H1 (cell line): ENCODE measurements at regions not wholly inside any gene's neighbourhood (a gene's known extent, or its start where the extent isn't known, plus 50 kb on each side); places are given as distances from the start of the nearest gene placed in this dataset.

Experiments used
- CTCF ChIA-PET: fragments of 300-600 bp; sonication (Branson Sonifier 250); formaldehyde crosslinking; loops from one replicate; lab custom pipeline; 2021; ENCODE audit not compliant: partially characterized antibody; lab: Charles Lee
- POLR2A ChIA-PET: fragments of 300-600 bp; sonication (Branson Sonifier 250); formaldehyde crosslinking; loops from one replicate; lab custom pipeline; 2021; ENCODE audit warnings: inconsistent platforms; ENCODE audit not compliant: partially characterized antibody; lab: Charles Lee
- DNase-seq, 2 experiments: peaks; one replicate each; pipeline versions ENCODE4 v3.0.0 to v3.0.0-alpha.2; 2010 to 2022; ENCODE audit warnings: low spot score in 2 of 2, low read depth in 1 of 2, mixed read lengths in 1 of 2
- FAIRE-seq: peaks from 2 replicates; lab custom pipeline; 2011; peaks lifted over from hg19 to GRCh38; lab: Jason Lieb, UNC
- H2AFZ ChIP-seq: 2 replicates; pipeline ENCODE4 v1.8.1; 2012; ENCODE audit warnings: low read length, inconsistent platforms
- H2AK5ac ChIP-seq: 2 replicates; pipeline ENCODE4 v1.6.1; 2013; ENCODE audit warnings: low read depth, low read length
- H2BK120ac ChIP-seq: replicated peaks from 2 replicates; pipeline ENCODE3; 2013; ENCODE audit warnings: low read depth, low read length, inconsistent platforms
- H2BK12ac ChIP-seq: 2 replicates; pipeline ENCODE4 v1.6.1; 2013; ENCODE audit warnings: low read depth, low read length
- H2BK15ac ChIP-seq: 2 replicates; pipeline ENCODE4 v1.6.1; 2013; ENCODE audit warnings: low read length
- H2BK20ac ChIP-seq: 2 replicates; pipeline ENCODE4 v1.6.1; 2013; ENCODE audit warnings: low read length
- H2BK5ac ChIP-seq: 2 replicates; pipeline ENCODE4 v1.6.1; 2013; ENCODE audit warnings: low read depth, low read length
- H3K14ac ChIP-seq: 2 replicates; pipeline ENCODE4 v1.6.1; 2013; ENCODE audit warnings: inconsistent platforms; ENCODE audit not compliant: insufficient read length
- H3K18ac ChIP-seq: 2 replicates; pipeline ENCODE4 v1.6.1; 2013; ENCODE audit warnings: low read length; ENCODE audit errors: extremely low read depth
- H3K23ac ChIP-seq: 2 replicates; pipeline ENCODE4 v1.6.1; 2013; ENCODE audit warnings: inconsistent platforms; ENCODE audit not compliant: insufficient read length
- H3K23me2 ChIP-seq: 2 replicates; pipeline ENCODE4 v1.6.1; 2013; ENCODE audit warnings: low read depth, low read length
- H3K27ac ChIP-seq: 2 replicates; pipeline ENCODE4 v1.6.1; 2011; ENCODE audit warnings: low read depth, low read length, inconsistent platforms
- H3K27me3 ChIP-seq, 4 experiments: replicated peaks in 1 of 4; 1 replicate in 1 of 4; 2 replicates in 3 of 4; pipeline versions ENCODE4 v1.6.1 to v1.8.1; 2011 to 2013; ENCODE audit warnings: low read length in 3 of 4, mild to moderate bottlenecking in 3 of 4, inconsistent platforms in 2 of 4, mixed read lengths in 2 of 4, moderate library complexity in 1 of 4; ENCODE audit not compliant: control insufficient read depth in 3 of 4, insufficient read depth in 3 of 4; ENCODE audit errors: extremely low read depth in 1 of 4
- H3K36me3 ChIP-seq, 4 experiments: 2 replicates each; pipeline versions ENCODE4 v1.6.1 to v1.8.1; 2011 to 2013; ENCODE audit warnings: mild to moderate bottlenecking in 4 of 4, low read length in 3 of 4, moderate library complexity in 2 of 4, control low read depth in 1 of 4, inconsistent platforms in 1 of 4; ENCODE audit not compliant: insufficient read depth in 4 of 4, control insufficient read depth in 2 of 4
- H3K4ac ChIP-seq: replicated peaks from 2 replicates; pipeline ENCODE3; 2013; ENCODE audit warnings: low read length, low read depth, mixed read lengths, inconsistent platforms; ENCODE audit not compliant: insufficient read length
- H3K4me1 ChIP-seq, 4 experiments: replicated peaks in 1 of 4; 1 replicate in 1 of 4; 2 replicates in 3 of 4; pipeline versions ENCODE4 v1.6.1 to v1.8.1; 2011 to 2013; ENCODE audit warnings: low read length in 3 of 4, inconsistent platforms in 2 of 4, mixed read lengths in 1 of 4; ENCODE audit not compliant: insufficient read depth in 4 of 4, control insufficient read depth in 3 of 4
- H3K4me2 ChIP-seq, 2 experiments: 2 replicates each; pipeline versions ENCODE4 v1.6.1 to v1.8.1; 2011 to 2013; ENCODE audit warnings: low read depth in 2 of 2, low read length in 2 of 2, control low read depth in 1 of 2, inconsistent platforms in 1 of 2, mild to moderate bottlenecking in 1 of 2; ENCODE audit not compliant: insufficient read depth in 1 of 2
- H3K4me3 ChIP-seq, 4 experiments: fragments of 200-600, 300-600 bp in 1 of 4; sonication (generic), shearing (Covaris generic), sonication (Bioruptor Twin) in 1 of 4; 2 replicates each; pipeline versions ENCODE4 v1.5.1 to v1.8.1; 2011 to 2016; ENCODE audit warnings: low read length in 4 of 4, low read depth in 3 of 4, control low read depth in 2 of 4, inconsistent platforms in 2 of 4, mild to moderate bottlenecking in 2 of 4, mixed read lengths in 1 of 4, moderate library complexity in 1 of 4; ENCODE audit not compliant: insufficient read depth in 2 of 4; ENCODE audit errors: extremely low read depth in 1 of 4
- H3K56ac ChIP-seq: replicated peaks from 2 replicates; pipeline ENCODE3; 2013; ENCODE audit warnings: low read depth, mild to moderate bottlenecking, mixed read lengths, low read length, inconsistent platforms; ENCODE audit not compliant: insufficient read length
- H3K79me1 ChIP-seq: 2 replicates; pipeline ENCODE4 v1.6.1; 2013; ENCODE audit warnings: low read depth, low read length, control low read depth
- H3K79me2 ChIP-seq, 2 experiments: 2 replicates each; pipeline versions ENCODE4 v1.6.1 to v1.8.1; 2012 to 2013; ENCODE audit warnings: low read length in 2 of 2, mild to moderate bottlenecking in 2 of 2, inconsistent platforms in 1 of 2; ENCODE audit not compliant: insufficient read depth in 2 of 2, control insufficient read depth in 1 of 2
- H3K9ac ChIP-seq, 4 experiments: replicated peaks in 1 of 4; 1 replicate in 1 of 4; 2 replicates in 3 of 4; pipeline versions ENCODE4 v1.6.1 to v1.8.1; 2011 to 2013; ENCODE audit warnings: low read depth in 3 of 4, low read length in 3 of 4, control low read depth in 2 of 4, mild to moderate bottlenecking in 2 of 4, moderate library complexity in 2 of 4, inconsistent platforms in 1 of 4; ENCODE audit errors: extremely low read depth in 1 of 4
- H3K9me3 ChIP-seq, 2 experiments: 2 replicates each; pipeline versions ENCODE4 v1.6.1 to v1.8.1; 2012 to 2013; ENCODE audit warnings: mild to moderate bottlenecking in 2 of 2, moderate library complexity in 2 of 2, control low read depth in 1 of 2, inconsistent platforms in 1 of 2, low read depth in 1 of 2, low read length in 1 of 2, mixed read lengths in 1 of 2; ENCODE audit not compliant: insufficient read depth in 2 of 2
- H4K20me1 ChIP-seq, 2 experiments: replicated peaks in 1 of 2; 2 replicates each; pipeline versions ENCODE3 to v1.8.1; 2011 to 2013; ENCODE audit warnings: inconsistent platforms in 2 of 2, low read length in 2 of 2, mild to moderate bottlenecking in 1 of 2; ENCODE audit not compliant: insufficient read depth in 2 of 2, control insufficient read depth in 1 of 2
- H4K5ac ChIP-seq: 2 replicates; pipeline ENCODE4 v1.6.1; 2013; ENCODE audit warnings: low read length, low read depth, mixed read lengths, inconsistent platforms; ENCODE audit not compliant: insufficient read length
- H4K8ac ChIP-seq: 2 replicates; pipeline ENCODE4 v1.8.0; 2013; ENCODE audit warnings: mild to moderate bottlenecking, moderate library complexity, low read length, inconsistent platforms; ENCODE audit not compliant: insufficient read depth; ENCODE audit errors: extremely low read depth
- H4K91ac ChIP-seq: replicated peaks from 2 replicates; pipeline ENCODE3; 2013; ENCODE audit warnings: low read length, mixed read lengths, inconsistent platforms; ENCODE audit not compliant: insufficient read length
- BCL11A ChIP-seq, 2 experiments: IDR thresholded peaks; one replicate each; pipeline ENCODE4 v1.6.1; 2011; ENCODE audit warnings: low read depth in 2 of 2, low read length in 2 of 2, mild to moderate bottlenecking in 2 of 2
- BRCA1 ChIP-seq: IDR thresholded peaks from 2 replicates; pipeline ENCODE4 v1.6.1; 2012; ENCODE audit warnings: low read depth, low read length, improper control_type of control experiment
- CBX8 ChIP-seq: fragments of 300-800, 300-1000 bp; sonication (generic); IDR thresholded peaks from 2 replicates; pipeline ENCODE4 v1.7.1; 2016; ENCODE audit warnings: low read depth, low read length, borderline replicate concordance
- GABPA ChIP-seq: IDR thresholded peaks from 2 replicates; pipeline ENCODE4 v1.6.1; 2011; ENCODE audit warnings: mild to moderate bottlenecking, low read length, moderate library complexity, borderline replicate concordance; ENCODE audit not compliant: insufficient read depth
- SIX5 ChIP-seq: IDR thresholded peaks from 2 replicates; pipeline ENCODE4 v1.6.1; 2011; ENCODE audit warnings: mild to moderate bottlenecking, low read depth, low read length
- SP2 ChIP-seq: IDR thresholded peaks from 2 replicates; pipeline ENCODE4 v1.6.1; 2012; ENCODE audit warnings: mild to moderate bottlenecking, low read length, inconsistent platforms
- SUZ12 ChIP-seq: fragments of 200-600 bp; sonication (generic); IDR thresholded peaks from 2 replicates; pipeline ENCODE4 v1.6.1; 2012; ENCODE audit warnings: mild to moderate bottlenecking, inconsistent platforms, low read length, moderate library complexity, mixed read lengths
- TAF1 ChIP-seq: IDR thresholded peaks from 2 replicates; pipeline ENCODE4 v1.6.1; 2011; ENCODE audit warnings: mild to moderate bottlenecking, low read depth, low read length
- WGBS, 2 experiments: shearing (Covaris generic) in 1 of 2; methylation state at CpG; one replicate each; pipeline versions ENCODE4 v1.1.6 to v1.1.7; 2013 to 2015; ENCODE audit warnings: low lambda C conversion rate in 2 of 2, mixed read lengths in 2 of 2, inconsistent platforms in 1 of 2, low coverage in 1 of 2, missing lambda C conversion rate in 1 of 2; ENCODE audit not compliant: insufficient replicate concordance in 2 of 2, insufficient coverage in 1 of 2, insufficient read length in 1 of 2; ENCODE audit errors: extremely low coverage in 1 of 2, missing lambda C conversion rate in 1 of 2; 5-methylcytosine and 5-hydroxymethylcytosine counted together
- TF ChIP-seq, protein P1 (sequence below): IDR thresholded peaks from 2 replicates; pipeline ENCODE4 v1.6.1; 2012; ENCODE audit warnings: inconsistent platforms

DNA sequence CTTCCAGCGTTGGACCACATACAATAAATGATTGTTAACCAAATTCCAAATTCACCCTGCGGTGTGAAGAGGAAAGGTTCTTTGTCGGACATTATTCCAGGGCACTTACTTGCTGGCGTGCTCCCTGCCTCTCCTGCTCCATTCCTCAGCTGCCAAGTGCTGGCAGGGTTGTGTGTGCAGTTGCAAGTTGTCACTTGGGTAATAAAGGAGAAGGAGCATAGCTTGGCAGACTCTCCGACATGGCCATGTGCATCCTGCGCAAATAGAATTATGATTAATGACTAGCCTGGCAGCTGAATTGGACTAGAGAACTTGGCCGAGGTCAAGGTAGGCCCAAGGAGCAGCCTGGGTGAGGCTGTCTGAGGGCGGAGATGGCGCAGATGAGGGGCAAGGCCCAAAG, 92.3 kb upstream of the ELMO1 start:
- Histone ChIP-seq H3K14ac (no peak overlapping the region), H3K9ac (no peak overlapping the region), H4K5ac (no peak overlapping the region), H2BK120ac (no peak overlapping the region), H3K4me1 (peaks cover 0 to 2% (median 0%) of the 10 kb centered on the region in 4 experiments; a peak in 3 of 7 replicates), H2BK15ac (no peak overlapping the region), H3K23me2 (no peaks in the 10 kb centered on the region)
- CTCF ChIA-PET, result interaction anchor here (1.0 to 1.3 kb wide), 2 partner anchors 9 to 49 kb away, joined by 3 to 4 read pairs; no protein-coding TSS in a partner anchor
- DNase-seq, result no peak
- POLR2A ChIA-PET, result no interaction called here
- TF ChIP-seq, protein P1, sequence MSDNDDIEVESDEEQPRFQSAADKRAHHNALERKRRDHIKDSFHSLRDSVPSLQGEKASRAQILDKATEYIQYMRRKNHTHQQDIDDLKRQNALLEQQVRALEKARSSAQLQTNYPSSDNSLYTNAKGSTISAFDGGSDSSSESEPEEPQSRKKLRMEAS, result no peak
- no peak for TF ChIP-seq SIX5
- no peak for TF ChIP-seq TAF1
- TF ChIP-seq BRCA1, result no peak
- no peak for TF ChIP-seq BCL11A (IDR thresholded peaks at IDR 0.05; ENCODE audit: low read depth in 2 of 2, low read length in 2 of 2)
- TF ChIP-seq SP2, result no peak
- no peak for TF ChIP-seq GABPA
- TF ChIP-seq CBX8, result no peak
- TF ChIP-seq SUZ12, result no peak
- TF ChIP-seq, all 59 proteins: peak for 0
- no peak overlapping the region for H3K23ac ChIP-seq
- H3K9me3 ChIP-seq, result no peaks in the 10 kb centered on the region
- H2AK5ac ChIP-seq, result no peak overlapping the region
- no peaks in the 10 kb centered on the region for H3K79me1 ChIP-seq
- WGBS, 2 experiments, result 83% methylated on average over 9 of the region's 9 CpGs; no CpG with 5 or more reads in 1 of the 2 experiments
- H3K36me3 ChIP-seq, result no peaks in the 10 kb centered on the region
- H2BK20ac ChIP-seq, result no peak overlapping the region
- no peak overlapping the region for H3K27ac ChIP-seq
- H4K8ac ChIP-seq, result peak overlapping the region; percentile 48; the same call in 1 of the 2 replicates
- H3K4ac ChIP-seq, result no peak overlapping the region
- H3K56ac ChIP-seq, result no peak overlapping the region
- no peak overlapping the region for H2BK12ac ChIP-seq
- H3K18ac ChIP-seq, result no peak overlapping the region
- H2BK5ac ChIP-seq, result no peak overlapping the region
- no peaks in the 10 kb centered on the region for H3K79me2 ChIP-seq
- no peak overlapping the region for H3K4me3 ChIP-seq
- no peaks in the 10 kb centered on the region for H3K27me3 ChIP-seq
- H4K91ac ChIP-seq, result no peak overlapping the region
- no peak overlapping the region for H3K4me2 ChIP-seq
- H2AFZ ChIP-seq, result no peak overlapping the region
- FAIRE-seq, result no peak
- H4K20me1 ChIP-seq, result no peaks in the 10 kb centered on the region
